ENCODE measurements at regions not wholly inside any gene's neighbourhood (a gene's known extent, or its start where the extent isn't known, plus 50 kb on each side); places are given as distances from the start of the nearest gene placed in this dataset.

GRCh38 chr6:154596701-154597100 lies 86.2 kb upstream of the CNKSR3 start:
- TF ChIP-seq EZH2 (IDR thresholded peaks at IDR 0.05; ENCODE audit: insufficient read depth, poor library complexity, severe bottlenecking): no peak
- TF ChIP-seq EZH2phosphoT487 (IDR thresholded peaks at IDR 0.05; ENCODE audit: insufficient read depth, low read depth): no peak

Data from GM23248 (cell line).